GM23338 (cell line): ENCODE measurements at regions not wholly inside any gene's neighbourhood (a gene's known extent, or its start where the extent isn't known, plus 50 kb on each side); places are given as distances from the start of the nearest gene placed in this dataset.

Experiments used
- ATAC-seq: fragments of 200-7000 bp; cut with Tn5 transposase; 3 replicates; pipeline ENCODE4 v1.9.1; 2020
- DNase-seq: peaks from one replicate; pipeline ENCODE4 v3.0.0-alpha.2; 2015; ENCODE audit warnings: low spot score
- H2AFZ ChIP-seq: fragments of 200-600 bp; sonication (generic); 2 replicates; pipeline ENCODE4 v1.8.0; 2016; ENCODE audit warnings: antibody characterized with exemption, mild to moderate bottlenecking, moderate library complexity
- H3F3A ChIP-seq: fragments of 200-600 bp; sonication (generic); replicated peaks from 2 replicates; pipeline ENCODE4 v1.8.0; 2017; ENCODE audit warnings: antibody characterized with exemption, mixed run types, low read depth
- H3K27ac ChIP-seq: fragments of 200-600 bp; sonication (generic); 2 replicates; pipeline ENCODE4 v1.6.1; 2016; ENCODE audit warnings: low read depth
- H3K27me3 ChIP-seq: fragments of 200-600 bp; sonication (generic); 2 replicates; pipeline ENCODE4 v1.8.0; 2016; ENCODE audit warnings: mild to moderate bottlenecking, mixed run types, moderate library complexity; ENCODE audit not compliant: insufficient read depth
- H3K36me3 ChIP-seq: fragments of 200-600 bp; sonication (generic); 2 replicates; pipeline ENCODE4 v1.8.0; 2016; ENCODE audit warnings: mild to moderate bottlenecking; ENCODE audit not compliant: insufficient read depth
- H3K4me1 ChIP-seq: fragments of 200-600 bp; sonication (generic); 2 replicates; pipeline ENCODE4 v1.8.0; 2016; ENCODE audit warnings: mild to moderate bottlenecking, moderate library complexity; ENCODE audit not compliant: insufficient read depth
- H3K4me2 ChIP-seq: fragments of 200-600 bp; sonication (generic); 2 replicates; pipeline ENCODE4 v1.7.1; 2017; ENCODE audit warnings: mixed run types
- H3K4me3 ChIP-seq: fragments of 200-600 bp; sonication (generic); 2 replicates; pipeline ENCODE4 v1.6.1; 2016; ENCODE audit warnings: mixed run types
- H3K79me2 ChIP-seq: fragments of 200-600 bp; sonication (generic); replicated peaks from 2 replicates; pipeline ENCODE4 v1.8.0; 2017; ENCODE audit warnings: mild to moderate bottlenecking; ENCODE audit not compliant: insufficient read depth
- H3K9me2 ChIP-seq: fragments of 200-600 bp; sonication (generic); 2 replicates; pipeline ENCODE4 v1.8.0; 2017; ENCODE audit not compliant: insufficient read depth
- H4K20me1 ChIP-seq: fragments of 200-600 bp; sonication (generic); replicated peaks from 2 replicates; pipeline ENCODE4 v1.8.0; 2017; ENCODE audit warnings: mild to moderate bottlenecking; ENCODE audit not compliant: insufficient read depth
- H3K27ac Mint-ChIP-seq: 2 replicates; pipeline ENCODE4 v1.8.0; 2020; ENCODE audit warnings: inconsistent platforms, mild to moderate bottlenecking, moderate library complexity, mixed read lengths
- H3K27me3 Mint-ChIP-seq: 3 replicates; pipeline ENCODE4 v1.8.0; 2022; ENCODE audit warnings: low read depth, mild to moderate bottlenecking, moderate library complexity, mixed read lengths, inconsistent platforms; ENCODE audit not compliant: insufficient read depth, poor library complexity
- H3K36me3 Mint-ChIP-seq: 3 replicates; pipeline ENCODE4 v1.8.0; 2021; ENCODE audit warnings: low read depth, mild to moderate bottlenecking, inconsistent platforms, moderate library complexity, mixed read lengths
- H3K4me1 Mint-ChIP-seq: 3 replicates; pipeline ENCODE4 v1.8.0; 2020; ENCODE audit warnings: mild to moderate bottlenecking, inconsistent platforms, mixed read lengths
- H3K4me3 Mint-ChIP-seq: 3 replicates; pipeline ENCODE4 v1.8.0; 2021; ENCODE audit warnings: moderate library complexity, mild to moderate bottlenecking, inconsistent platforms, mixed read lengths
- H3K9me3 Mint-ChIP-seq: 3 replicates; pipeline ENCODE4 v1.8.0; 2020; ENCODE audit warnings: moderate library complexity, mild to moderate bottlenecking, inconsistent platforms, mixed read lengths
- EZH2 ChIP-seq: fragments of 200-600 bp; sonication (generic); IDR thresholded peaks from one replicate; pipeline ENCODE4 v1.8.0; 2017; ENCODE audit warnings: antibody characterized with exemption, mild to moderate bottlenecking, low read depth; ENCODE audit not compliant: unreplicated experiment
- EZH2phosphoT487 ChIP-seq: fragments of 200-600 bp; sonication (generic); IDR thresholded peaks from one replicate; pipeline ENCODE4 v1.8.1; 2018; ENCODE audit warnings: antibody characterized with exemption; ENCODE audit not compliant: unreplicated experiment
- NANOG ChIP-seq: IDR thresholded peaks from 2 replicates; pipeline ENCODE4 v1.6.1; 2016; ENCODE audit warnings: antibody characterized with exemption, borderline replicate concordance
- POLR2AphosphoS5 ChIP-seq: IDR thresholded peaks from 2 replicates; pipeline ENCODE4 v1.6.1; 2016; ENCODE audit warnings: antibody characterized with exemption, low read depth
- STAT1 ChIP-seq: IDR thresholded peaks from one replicate; pipeline ENCODE4 v1.6.1; 2016; ENCODE audit warnings: antibody characterized with exemption; ENCODE audit not compliant: unreplicated experiment
- ZNF331 ChIP-seq: fragments of 250-450 bp; sonication (Bioruptor Pico); IDR thresholded peaks from 2 replicates; pipeline ENCODE4 v1.5.0; 2020; ENCODE audit warnings: low read depth, mild to moderate bottlenecking, moderate library complexity
- TF ChIP-seq, protein P1 (sequence below), 2 experiments: fragments of 200-600 bp in 1 of 2; sonication (generic) in 1 of 2; conservative IDR thresholded peaks; 2 replicates each; pipeline versions ENCODE4 v1.5.1 to v1.6.1; 2016 to 2017; ENCODE audit warnings: antibody characterized with exemption in 2 of 2, low read depth in 2 of 2, mild to moderate bottlenecking in 2 of 2, moderate library complexity in 1 of 2

DNA sequence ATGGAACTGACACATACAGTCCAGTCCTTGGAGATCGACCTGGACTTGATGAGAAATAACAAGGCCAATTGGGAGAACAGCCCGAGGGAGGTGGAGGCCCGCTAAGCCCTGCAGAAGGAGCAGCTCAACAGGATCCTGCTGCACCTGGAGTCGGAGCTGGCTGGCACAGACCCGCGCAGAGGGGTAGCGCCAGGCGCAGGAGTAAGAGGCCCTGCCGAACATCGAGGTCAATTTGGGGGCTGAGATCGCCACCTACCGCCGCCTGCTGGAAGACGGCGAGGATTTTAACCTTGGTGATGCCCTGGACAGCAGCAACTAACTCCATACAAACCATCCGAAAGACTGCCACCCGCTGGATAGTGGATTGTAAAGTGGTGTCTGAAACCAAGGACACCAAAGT is 1610.1 kb upstream of the ACO1 start:
- Histone ChIP-seq H3K4me3 (no peak overlapping the region), H3F3A (no peaks in the 10 kb centered on the region), H3K36me3 (no peaks in the 10 kb centered on the region), H4K20me1 (no peaks in the 10 kb centered on the region), H3K27ac (no peak overlapping the region), H3K79me2 (no peaks in the 10 kb centered on the region), H3K9me2 (peaks cover 5% of the 10 kb centered on the region; the same call in 1 of the 2 replicates), H2AFZ (no peak overlapping the region), H3K4me1 (no peaks in the 10 kb centered on the region), H3K27me3 (no peaks in the 10 kb centered on the region), H3K4me2 (no peak overlapping the region)
- Mint-ChIP-seq H3K27me3 (peaks cover 2% of the 10 kb centered on the region), H3K4me3 (no peak overlapping the region), H3K36me3 (peaks cover 7% of the 10 kb centered on the region), H3K27ac (no peak overlapping the region), H3K9me3 (peaks cover 9% of the 10 kb centered on the region; the same call in 2 of the 3 replicates), H3K4me1 (no peaks in the 10 kb centered on the region)
- TF ChIP-seq, protein P1, sequence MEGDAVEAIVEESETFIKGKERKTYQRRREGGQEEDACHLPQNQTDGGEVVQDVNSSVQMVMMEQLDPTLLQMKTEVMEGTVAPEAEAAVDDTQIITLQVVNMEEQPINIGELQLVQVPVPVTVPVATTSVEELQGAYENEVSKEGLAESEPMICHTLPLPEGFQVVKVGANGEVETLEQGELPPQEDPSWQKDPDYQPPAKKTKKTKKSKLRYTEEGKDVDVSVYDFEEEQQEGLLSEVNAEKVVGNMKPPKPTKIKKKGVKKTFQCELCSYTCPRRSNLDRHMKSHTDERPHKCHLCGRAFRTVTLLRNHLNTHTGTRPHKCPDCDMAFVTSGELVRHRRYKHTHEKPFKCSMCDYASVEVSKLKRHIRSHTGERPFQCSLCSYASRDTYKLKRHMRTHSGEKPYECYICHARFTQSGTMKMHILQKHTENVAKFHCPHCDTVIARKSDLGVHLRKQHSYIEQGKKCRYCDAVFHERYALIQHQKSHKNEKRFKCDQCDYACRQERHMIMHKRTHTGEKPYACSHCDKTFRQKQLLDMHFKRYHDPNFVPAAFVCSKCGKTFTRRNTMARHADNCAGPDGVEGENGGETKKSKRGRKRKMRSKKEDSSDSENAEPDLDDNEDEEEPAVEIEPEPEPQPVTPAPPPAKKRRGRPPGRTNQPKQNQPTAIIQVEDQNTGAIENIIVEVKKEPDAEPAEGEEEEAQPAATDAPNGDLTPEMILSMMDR (conservative IDR thresholded peaks at IDR 0.05; ENCODE audit: low read depth in 2 of 2), result peak; percentile 63 to 82
- TF ChIP-seq NANOG, result no peak
- peak; percentile 83 for ATAC-seq
- DNase-seq, result peak; percentile 78

DNA sequence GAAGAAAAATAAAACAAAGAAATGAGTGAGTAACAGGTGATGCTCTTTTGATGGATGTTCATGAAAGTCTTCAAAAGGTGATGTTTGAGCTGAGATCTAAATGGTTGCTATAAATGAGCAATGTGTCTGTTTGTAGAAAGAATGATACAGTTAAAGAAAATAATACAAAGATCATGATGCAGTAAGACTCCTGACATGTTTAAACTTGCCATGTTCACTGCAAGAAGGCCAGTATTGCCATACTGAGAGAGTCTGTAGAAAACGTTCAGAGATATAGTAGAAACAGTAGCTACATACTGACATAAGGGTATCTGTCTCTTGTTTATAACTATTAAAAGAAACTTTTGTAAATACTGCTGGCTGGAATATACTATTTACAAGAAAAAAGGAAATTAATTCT is 1609.2 kb upstream of the ACO1 start:
- Histone ChIP-seq H2AFZ (no peak overlapping the region), H3K36me3 (no peaks in the 10 kb centered on the region), H3K9me2 (no peaks in the 10 kb centered on the region; the same call in 1 of the 2 replicates), H3K4me1 (no peaks in the 10 kb centered on the region), H3K27me3 (no peaks in the 10 kb centered on the region), H3K79me2 (no peaks in the 10 kb centered on the region), H3K4me3 (no peak overlapping the region), H3K4me2 (no peak overlapping the region), H3F3A (no peaks in the 10 kb centered on the region), H3K27ac (no peak overlapping the region), H4K20me1 (no peaks in the 10 kb centered on the region)
- TF ChIP-seq EZH2, result no peak
- no peak for TF ChIP-seq NANOG
- no peak for TF ChIP-seq ZNF331 (CRISPR knock-in tag)
- no peak for ATAC-seq
- no peaks in the 10 kb centered on the region for H3K4me1 Mint-ChIP-seq
- H3K4me3 Mint-ChIP-seq, result no peak overlapping the region
- peaks cover 7% of the 10 kb centered on the region for H3K36me3 Mint-ChIP-seq
- peaks cover 2% of the 10 kb centered on the region for H3K27me3 Mint-ChIP-seq
- H3K9me3 Mint-ChIP-seq, result peaks cover 9% of the 10 kb centered on the region; the same call in 2 of the 3 replicates
- no peak for DNase-seq
- H3K27ac Mint-ChIP-seq, result no peak overlapping the region

DNA sequence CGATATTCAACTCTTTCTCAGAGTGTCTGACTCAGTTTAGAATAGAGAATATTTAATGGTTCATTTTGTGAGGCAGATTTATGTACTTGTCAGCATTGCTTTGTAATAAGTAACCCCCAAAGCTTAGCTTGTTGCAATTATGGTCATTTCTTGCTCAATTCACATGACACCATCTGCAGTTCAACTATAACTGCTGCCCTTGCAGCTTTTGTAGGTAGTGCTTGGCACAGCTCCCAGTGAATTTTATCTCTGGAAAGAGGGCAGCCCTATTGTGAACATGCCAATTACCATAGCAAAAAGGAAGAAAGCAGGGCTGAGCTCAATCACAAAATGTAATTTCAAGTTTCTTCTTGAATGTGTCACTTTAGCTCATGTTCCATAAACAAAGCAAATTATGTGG is 1587.7 kb upstream of the ACO1 start:
- Histone ChIP-seq H3K36me3 (no peaks in the 10 kb centered on the region), H4K20me1 (no peaks in the 10 kb centered on the region), H3K79me2 (no peaks in the 10 kb centered on the region), H3K4me1 (peaks cover 30% of the 10 kb centered on the region), H2AFZ (no peak overlapping the region), H3K4me3 (no peak overlapping the region), H3K9me2 (no peaks in the 10 kb centered on the region), H3F3A (no peaks in the 10 kb centered on the region), H3K4me2 (no peak overlapping the region), H3K27ac (no peak overlapping the region), H3K27me3 (no peaks in the 10 kb centered on the region)
- H3K36me3 Mint-ChIP-seq, result peaks cover 4% of the 10 kb centered on the region; the same call in 2 of the 3 replicates
- TF ChIP-seq POLR2AphosphoS5 (no peak), EZH2phosphoT487 (no peak), STAT1 (no peak)
- ATAC-seq, result no peak
- no peak overlapping the region for H3K27ac Mint-ChIP-seq
- DNase-seq, result no peak
- peaks cover 10% of the 10 kb centered on the region for H3K4me1 Mint-ChIP-seq
- no peaks in the 10 kb centered on the region for H3K27me3 Mint-ChIP-seq
- H3K4me3 Mint-ChIP-seq, result no peak overlapping the region
- H3K9me3 Mint-ChIP-seq, result no peaks in the 10 kb centered on the region
